ENCODE measurements at regions not wholly inside any gene's neighbourhood (a gene's known extent, or its start where the extent isn't known, plus 50 kb on each side); places are given as distances from the start of the nearest gene placed in this dataset.

DNA sequence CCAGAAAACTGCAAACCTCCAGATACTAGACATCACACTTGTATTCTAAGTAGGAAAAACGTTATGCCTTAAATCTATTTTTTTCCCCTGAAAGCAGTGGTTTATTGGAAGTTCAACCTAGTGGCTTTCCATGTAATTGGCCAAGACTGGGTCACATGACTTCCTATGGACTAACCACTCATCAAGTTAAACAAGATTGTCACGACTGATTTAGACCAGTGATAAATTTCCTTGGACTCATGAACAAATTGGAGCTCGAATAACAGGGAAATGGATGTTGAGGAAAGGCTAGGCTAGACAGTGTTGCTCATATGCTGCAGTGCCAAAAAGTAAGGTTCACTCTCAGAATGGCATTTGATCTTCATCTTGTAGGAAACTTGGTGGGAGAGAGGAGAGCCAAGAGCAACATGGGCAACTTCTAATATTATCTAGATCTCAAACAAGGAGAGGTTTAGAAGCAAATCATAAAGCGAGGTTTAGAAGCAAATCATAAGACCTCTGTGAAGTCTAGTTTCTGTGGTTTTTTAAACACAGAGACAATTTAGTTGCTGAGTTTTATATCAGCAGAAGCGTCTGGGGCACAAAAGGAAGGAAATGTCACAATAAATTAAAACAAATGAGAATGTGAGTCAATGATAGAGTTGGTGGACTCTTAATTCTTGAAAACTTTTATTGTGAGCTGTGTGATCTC is 165.6 kb upstream of the BOD1L1 start:
- no peak for DNase-seq (ENCODE audit: low read depth, low spot score)
- TF ChIP-seq, protein P1, sequence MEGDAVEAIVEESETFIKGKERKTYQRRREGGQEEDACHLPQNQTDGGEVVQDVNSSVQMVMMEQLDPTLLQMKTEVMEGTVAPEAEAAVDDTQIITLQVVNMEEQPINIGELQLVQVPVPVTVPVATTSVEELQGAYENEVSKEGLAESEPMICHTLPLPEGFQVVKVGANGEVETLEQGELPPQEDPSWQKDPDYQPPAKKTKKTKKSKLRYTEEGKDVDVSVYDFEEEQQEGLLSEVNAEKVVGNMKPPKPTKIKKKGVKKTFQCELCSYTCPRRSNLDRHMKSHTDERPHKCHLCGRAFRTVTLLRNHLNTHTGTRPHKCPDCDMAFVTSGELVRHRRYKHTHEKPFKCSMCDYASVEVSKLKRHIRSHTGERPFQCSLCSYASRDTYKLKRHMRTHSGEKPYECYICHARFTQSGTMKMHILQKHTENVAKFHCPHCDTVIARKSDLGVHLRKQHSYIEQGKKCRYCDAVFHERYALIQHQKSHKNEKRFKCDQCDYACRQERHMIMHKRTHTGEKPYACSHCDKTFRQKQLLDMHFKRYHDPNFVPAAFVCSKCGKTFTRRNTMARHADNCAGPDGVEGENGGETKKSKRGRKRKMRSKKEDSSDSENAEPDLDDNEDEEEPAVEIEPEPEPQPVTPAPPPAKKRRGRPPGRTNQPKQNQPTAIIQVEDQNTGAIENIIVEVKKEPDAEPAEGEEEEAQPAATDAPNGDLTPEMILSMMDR (IDR thresholded peaks at IDR 0.05; ENCODE audit: low read depth, low read length): no peak
- POLR2A ChIA-PET: no interaction called here
- Histone ChIP-seq H3K9me3 (ENCODE audit: control insufficient read depth, insufficient read depth, low read length) (no peaks in the 10 kb centered on the region), H3K27ac (ENCODE audit: low read depth, low read length) (no peak overlapping the region), H3K4me3 (ENCODE audit: low read depth, low read length) (no peak overlapping the region), H3K27me3 (ENCODE audit: control insufficient read depth, insufficient read depth, low read length) (no peaks in the 10 kb centered on the region)
- CTCF ChIA-PET: no interaction called here

DNA sequence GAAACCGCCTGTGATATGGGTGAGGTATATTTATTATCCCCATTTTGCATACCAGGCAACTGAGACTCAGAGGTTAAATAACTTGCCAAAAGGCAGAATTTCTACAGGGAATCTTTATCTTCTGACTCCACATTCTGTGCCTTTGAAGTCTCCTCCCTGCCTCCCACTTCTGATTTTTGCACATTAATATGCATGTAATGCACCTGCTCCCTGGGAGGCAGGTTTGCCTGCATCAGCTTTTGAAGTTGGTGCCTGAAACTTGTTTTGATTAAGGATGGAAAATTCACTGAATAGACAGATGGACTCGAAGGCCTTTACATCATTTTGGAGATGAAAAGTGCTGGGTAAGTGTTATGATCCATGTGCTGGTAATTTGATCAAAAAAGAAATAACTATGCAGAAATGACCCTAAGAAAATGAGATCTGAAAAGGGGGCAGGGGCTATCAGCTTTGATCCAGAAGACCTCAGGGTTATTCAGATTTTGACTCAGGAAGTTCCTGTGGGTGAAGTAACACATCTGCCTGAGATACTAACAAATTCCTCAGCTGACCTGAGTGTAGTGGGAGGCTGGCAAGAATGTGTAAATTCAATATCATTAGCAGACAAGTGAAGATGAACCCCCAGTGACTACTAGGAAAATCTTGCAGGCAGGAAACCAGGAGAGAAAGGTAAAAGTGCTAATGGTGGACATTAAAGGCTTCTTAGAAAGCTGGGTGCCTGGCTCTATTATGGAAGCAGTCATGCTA is 167.5 kb upstream of the BOD1L1 start:
- ChIA-PET CTCF (no interaction called here), POLR2A (no interaction called here)
- Histone ChIP-seq H3K27ac (ENCODE audit: low read depth, low read length) (no peak overlapping the region), H3K9me3 (ENCODE audit: control insufficient read depth, insufficient read depth, low read length) (no peaks in the 10 kb centered on the region), H3K27me3 (ENCODE audit: control insufficient read depth, insufficient read depth, low read length) (no peaks in the 10 kb centered on the region), H3K4me3 (ENCODE audit: low read depth, low read length) (no peak overlapping the region)
- DNase-seq (ENCODE audit: low read depth, low spot score): no peak
- TF ChIP-seq, protein P1 (IDR thresholded peaks at IDR 0.05; ENCODE audit: low read depth, low read length): no peak

GRCh38 chr4:13797061-13797460 is 169.5 kb upstream of the BOD1L1 start:
- DNase-seq (ENCODE audit: low read depth, low spot score): no peak
- H3K4me3 ChIP-seq (ENCODE audit: low read depth, low read length): no peak overlapping the region
- TF ChIP-seq, protein P1 (IDR thresholded peaks at IDR 0.05; ENCODE audit: low read depth, low read length): no peak
- ChIA-PET POLR2A (no interaction called here), CTCF (no interaction called here)
- H3K27me3 ChIP-seq (ENCODE audit: control insufficient read depth, insufficient read depth, low read length): no peaks in the 10 kb centered on the region
- H3K9me3 ChIP-seq (ENCODE audit: control insufficient read depth, insufficient read depth, low read length): no peaks in the 10 kb centered on the region
- H3K27ac ChIP-seq (ENCODE audit: low read depth, low read length): no peak overlapping the region

DNA sequence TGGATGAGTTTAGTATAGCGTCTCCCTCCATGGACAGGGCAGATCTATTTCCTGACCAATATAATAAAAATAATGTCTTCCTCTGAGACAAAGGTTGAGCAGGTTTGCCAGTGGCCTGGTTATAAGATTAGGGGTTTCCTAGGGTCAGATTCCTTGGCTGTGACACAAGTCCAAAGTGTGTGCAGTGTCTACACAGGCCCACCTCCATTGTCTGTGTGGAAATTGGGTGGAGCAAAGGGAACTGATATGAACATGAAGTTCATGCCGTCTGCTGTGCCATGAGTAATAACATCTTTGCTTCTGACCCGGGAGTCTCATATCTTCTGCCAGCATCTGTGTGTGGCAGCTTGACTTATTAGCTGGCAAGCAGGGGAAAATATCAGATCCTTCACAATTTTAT is 187.7 kb upstream of the BOD1L1 start:
- Histone ChIP-seq H3K9me3 (ENCODE audit: control insufficient read depth, insufficient read depth, low read length) (no peaks in the 10 kb centered on the region; the same call in 1 of the 2 replicates), H3K4me3 (ENCODE audit: low read depth, low read length) (no peak overlapping the region), H3K27me3 (ENCODE audit: control insufficient read depth, insufficient read depth, low read length) (no peaks in the 10 kb centered on the region), H3K27ac (ENCODE audit: low read depth, low read length) (no peak overlapping the region)
- TF ChIP-seq, protein P1 (IDR thresholded peaks at IDR 0.05; ENCODE audit: low read depth, low read length): no peak
- POLR2A ChIA-PET: no interaction called here
- CTCF ChIA-PET: no interaction called here
- DNase-seq (ENCODE audit: low read depth, low spot score): no peak

- TF ChIP-seq, protein P1 (IDR thresholded peaks at IDR 0.05; ENCODE audit: low read depth, low read length): no peak
- H3K4me3 ChIP-seq (ENCODE audit: low read depth, low read length): no peak overlapping the region
- no peaks in the 10 kb centered on the region; the same call in 1 of the 2 replicates for H3K9me3 ChIP-seq (ENCODE audit: control insufficient read depth, insufficient read depth, low read length)
- no peak for DNase-seq (ENCODE audit: low read depth, low spot score)
- H3K27ac ChIP-seq (ENCODE audit: low read depth, low read length): no peak overlapping the region
- CTCF ChIA-PET: no interaction called here
- H3K27me3 ChIP-seq (ENCODE audit: control insufficient read depth, insufficient read depth, low read length): no peaks in the 10 kb centered on the region
- POLR2A ChIA-PET: no interaction called here
Observed at GRCh38 chr4:13816472-13816871, 188.9 kb upstream of the BOD1L1 start.
